Choroid plexus epithelial cell (primary cell): ENCODE measurements at regions not wholly inside any gene's neighbourhood (a gene's known extent, or its start where the extent isn't known, plus 50 kb on each side); places are given as distances from the start of the nearest gene placed in this dataset.
"Not testable (repeated sequence)": the region's sequence is repeated elsewhere in the genome, so short reads cannot be mapped to it uniquely, and the experiment has no call there.

Source experiments
- DNase-seq: peaks from one replicate; pipeline ENCODE4 v3.0.0-alpha.2; 2010; ENCODE audit warnings: low read depth
- H3K4me3 ChIP-seq: 2 replicates; pipeline ENCODE4 v1.5.1; 2011; ENCODE audit warnings: low read depth, mild to moderate bottlenecking, control low read depth, low read length, moderate library complexity
- CTCF ChIP-seq: conservative IDR thresholded peaks from 2 replicates; pipeline ENCODE4 v1.5.1; 2011; ENCODE audit warnings: low read depth, mild to moderate bottlenecking, control low read depth, inconsistent platforms, low read length, moderate library complexity

DNA sequence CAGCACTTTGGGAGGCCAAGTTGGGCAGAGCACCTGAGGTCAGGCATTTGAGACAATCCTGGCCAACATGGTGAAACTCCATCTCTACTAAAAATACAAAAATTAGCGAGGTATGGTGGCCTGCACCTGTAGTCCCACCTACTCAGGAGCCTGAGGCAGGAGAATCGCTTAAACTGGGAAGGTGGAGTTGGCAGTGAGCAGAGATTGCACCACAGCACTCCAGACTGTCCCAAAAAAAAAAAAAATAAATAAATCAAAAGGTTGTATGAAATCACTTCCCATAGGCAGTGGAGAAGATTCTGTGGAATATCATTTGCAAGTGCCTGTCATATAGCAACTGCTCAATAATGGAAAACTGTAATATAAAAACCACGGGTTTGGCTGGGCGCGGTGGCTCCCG lies 65.1 kb upstream of the SERBP1 start:
- no peak overlapping the region for H3K4me3 ChIP-seq

DNA sequence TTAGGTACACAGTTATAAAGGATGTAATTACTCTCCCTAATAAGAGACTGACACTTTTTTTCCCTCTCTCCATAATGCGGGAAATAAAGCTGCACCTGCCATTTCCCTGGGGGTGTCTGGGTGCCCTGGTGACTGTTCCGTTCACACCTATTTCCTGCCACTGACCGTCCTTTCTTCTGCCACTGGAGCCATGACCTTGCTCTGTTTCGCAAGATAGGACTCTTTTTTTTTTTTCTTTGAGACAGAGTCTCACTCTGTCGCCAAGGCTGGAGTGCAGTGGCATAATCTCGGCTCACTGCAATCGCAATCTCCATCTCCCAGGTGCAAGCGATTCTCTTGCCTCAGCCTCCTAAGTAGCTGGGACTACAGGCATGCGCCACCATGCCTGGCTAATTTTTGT lies 66.1 kb upstream of the SERBP1 start:
- DNase-seq, result no peak
- H3K4me3 ChIP-seq, result no peak overlapping the region
- TF ChIP-seq CTCF, result no peak

More for the DNA sequence above, 65.1 kb upstream of the SERBP1 start:
- no peak for DNase-seq
- no peak for TF ChIP-seq CTCF

- no peak overlapping the region for H3K4me3 ChIP-seq
- peak; percentile 88 for DNase-seq
- peak; percentile 99 for TF ChIP-seq CTCF
Measured at GRCh38 chr1:67500413-67500959, 70.3 kb upstream of the SERBP1 start.

- DNase-seq, result no peak
- no peak overlapping the region for H3K4me3 ChIP-seq
- no peak for TF ChIP-seq CTCF
Measured at GRCh38 chr1:67503974-67504373, 73.8 kb upstream of the SERBP1 start.

DNA sequence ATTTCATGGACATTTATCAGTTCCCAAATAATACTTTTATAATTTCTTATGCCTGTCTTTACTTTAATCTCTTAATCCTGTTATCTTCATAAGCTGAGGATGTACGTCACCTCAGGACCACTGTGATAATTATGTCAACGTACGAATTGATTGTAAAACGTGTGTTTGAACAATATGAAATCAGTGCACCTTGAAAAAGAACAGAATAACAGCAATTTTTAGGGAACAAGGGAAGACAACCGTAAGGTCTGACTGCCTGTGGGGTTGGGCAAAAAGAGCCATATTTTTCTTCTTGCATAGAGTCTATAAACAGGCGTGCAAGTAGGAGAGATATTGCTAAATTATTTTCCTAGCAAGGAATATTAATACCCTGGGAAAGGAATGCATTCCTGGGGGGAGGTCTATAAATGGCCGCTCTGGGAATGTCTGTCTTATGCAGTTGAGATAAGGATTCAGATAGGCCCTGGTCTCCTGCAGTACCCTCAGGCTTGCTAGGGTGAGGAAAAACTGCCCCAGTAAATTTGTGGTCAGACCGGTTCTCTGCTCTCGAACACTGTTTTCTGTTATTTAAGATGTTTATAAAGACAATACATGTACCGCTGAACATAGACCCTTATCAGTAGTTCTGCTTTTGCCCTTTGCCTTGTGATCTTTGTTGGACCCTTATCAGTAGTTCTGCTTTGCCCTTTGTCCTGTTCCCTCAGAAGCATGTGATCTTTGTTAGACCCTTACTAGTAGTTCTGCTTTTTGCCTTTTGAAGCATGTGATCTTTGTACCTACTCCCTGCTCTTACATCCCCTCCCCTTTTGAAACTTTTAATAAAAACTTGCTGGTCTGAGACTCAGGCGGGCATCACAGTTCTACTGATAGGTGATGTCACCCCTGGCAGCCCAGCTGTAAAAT lies 83.4 kb upstream of the SERBP1 start:
- not testable (repeated sequence) for DNase-seq, H3K4me3 ChIP-seq

DNA sequence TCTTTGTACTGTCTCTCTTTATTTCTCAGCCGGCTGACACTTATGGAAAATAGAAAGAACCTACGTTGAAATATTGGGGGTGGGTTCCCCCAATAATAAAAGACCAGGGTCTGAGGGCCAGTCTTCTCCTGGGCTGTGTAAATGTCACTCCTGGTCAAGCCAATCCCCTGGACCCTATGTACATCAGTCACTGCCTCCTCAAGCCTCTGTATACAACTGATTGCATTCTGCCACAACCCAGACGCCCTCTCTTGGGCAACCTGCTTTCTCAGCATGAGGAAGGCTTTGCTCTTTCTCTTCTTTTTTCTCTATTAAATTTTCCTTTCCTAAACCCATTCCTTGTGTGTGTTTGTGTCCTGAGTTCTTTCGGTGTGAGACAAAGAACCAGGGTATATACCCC lies 84.1 kb upstream of the SERBP1 start:
- no peak for DNase-seq
- no peak for TF ChIP-seq CTCF
- no peak overlapping the region for H3K4me3 ChIP-seq

- TF ChIP-seq CTCF, result no peak
- DNase-seq, result no peak
- no peak overlapping the region for H3K4me3 ChIP-seq
Measured at GRCh38 chr1:67514786-67515185, 84.6 kb upstream of the SERBP1 start.
